ENCODE measurements at regions not wholly inside any gene's neighbourhood (a gene's known extent, or its start where the extent isn't known, plus 50 kb on each side); places are given as distances from the start of the nearest gene placed in this dataset.
"Not testable (repeated sequence)": the region's sequence is repeated elsewhere in the genome, so short reads cannot be mapped to it uniquely, and the experiment has no call there.

GRCh38 chr6:16901306-16901705 lies 140.0 kb upstream of the ATXN1 start:
- intact Hi-C loops (cut with micrococcal nuclease), result no loop called here
- Mint-ChIP-seq H3K36me3 (ENCODE audit: low read depth) (no peaks in the 10 kb centered on the region), H3K9me3 (no peaks in the 10 kb centered on the region), H3K4me3 (no peak overlapping the region), H3K27ac (no peak overlapping the region), H3K4me1 (ENCODE audit: low read depth) (no peaks in the 10 kb centered on the region), H3K27me3 (ENCODE audit: insufficient read depth) (peaks cover 12% of the 10 kb centered on the region)
- no peak for DNase-seq (ENCODE audit: low spot score)

DNA sequence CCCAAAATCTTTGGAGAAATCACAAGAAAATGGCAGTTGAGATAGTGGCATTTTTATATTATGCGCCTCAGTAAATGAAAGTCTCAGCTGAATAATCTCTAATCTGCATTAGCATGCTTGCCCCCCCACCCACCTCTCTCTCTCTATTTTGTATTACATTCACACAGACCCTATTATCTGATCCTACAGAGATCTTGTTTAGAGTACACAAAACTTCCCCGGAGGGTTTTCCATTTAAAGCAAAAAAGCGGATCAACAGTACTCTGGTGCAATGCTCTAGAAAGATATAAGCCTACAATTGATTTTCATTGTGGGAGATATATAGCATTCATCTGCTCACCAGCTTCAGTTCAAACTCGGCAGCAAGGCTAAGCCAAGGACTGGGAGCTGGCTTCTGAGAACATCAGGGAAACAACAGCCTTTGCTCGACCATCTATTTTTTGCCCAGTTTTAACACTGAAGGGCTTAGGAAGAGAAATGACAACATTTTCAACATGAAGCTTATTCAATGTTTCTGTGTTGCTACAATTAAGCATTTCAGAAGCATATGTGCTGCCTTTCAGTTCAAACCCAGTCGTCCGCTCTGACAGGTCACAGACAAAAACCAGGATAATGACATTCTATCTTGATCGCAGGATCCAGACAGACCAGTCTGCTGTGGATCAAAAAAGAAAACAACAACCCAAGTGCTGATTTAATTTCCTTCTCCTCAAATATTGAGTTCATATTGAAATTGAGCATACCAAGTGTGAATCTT lies 137.6 kb upstream of the ATXN1 start:
- Mint-ChIP-seq H3K4me1 (ENCODE audit: low read depth) (no peaks in the 10 kb centered on the region), H3K9me3 (no peaks in the 10 kb centered on the region), H3K27me3 (ENCODE audit: insufficient read depth) (peaks cover 17% of the 10 kb centered on the region), H3K4me3 (no peak overlapping the region), H3K27ac (no peak overlapping the region), H3K36me3 (ENCODE audit: low read depth) (no peaks in the 10 kb centered on the region)
- intact Hi-C loops (cut with micrococcal nuclease), result no loop called here
- no peak for DNase-seq (ENCODE audit: low spot score)

GRCh38 chr6:16897669-16898068 lies 136.4 kb upstream of the ATXN1 start:
- Mint-ChIP-seq H3K27ac (no peak overlapping the region), H3K4me1 (ENCODE audit: low read depth) (no peaks in the 10 kb centered on the region), H3K4me3 (no peak overlapping the region), H3K9me3 (no peaks in the 10 kb centered on the region), H3K27me3 (ENCODE audit: insufficient read depth) (peaks cover 20% of the 10 kb centered on the region), H3K36me3 (ENCODE audit: low read depth) (no peaks in the 10 kb centered on the region)
- intact Hi-C loops (cut with micrococcal nuclease), result no loop called here
- DNase-seq (ENCODE audit: low spot score), result no peak

GRCh38 chr6:16894301-16894700 lies 133.0 kb upstream of the ATXN1 start:
- peaks cover 20% of the 10 kb centered on the region for H3K27me3 Mint-ChIP-seq (ENCODE audit: insufficient read depth)
- no peaks in the 10 kb centered on the region for H3K36me3 Mint-ChIP-seq (ENCODE audit: low read depth)
- H3K4me1 Mint-ChIP-seq (ENCODE audit: low read depth), result no peaks in the 10 kb centered on the region
- no peak overlapping the region for H3K27ac Mint-ChIP-seq
- intact Hi-C loops (cut with micrococcal nuclease), result no loop called here
- DNase-seq (ENCODE audit: low spot score), result no peak
- H3K4me3 Mint-ChIP-seq, result no peak overlapping the region
- no peaks in the 10 kb centered on the region for H3K9me3 Mint-ChIP-seq

- H3K9me3 Mint-ChIP-seq; intact Hi-C loops (cut with micrococcal nuclease); H3K4me3 Mint-ChIP-seq; H3K4me1 Mint-ChIP-seq (ENCODE audit: low read depth); H3K27ac Mint-ChIP-seq; DNase-seq (ENCODE audit: low spot score); H3K36me3 Mint-ChIP-seq (ENCODE audit: low read depth): not testable (repeated sequence)
- H3K27me3 Mint-ChIP-seq (ENCODE audit: insufficient read depth), result peaks cover 15% of the 10 kb centered on the region
These were observed 129.8 kb upstream of the ATXN1 start for GRCh38 chr6:16891110-16891509.

DNA sequence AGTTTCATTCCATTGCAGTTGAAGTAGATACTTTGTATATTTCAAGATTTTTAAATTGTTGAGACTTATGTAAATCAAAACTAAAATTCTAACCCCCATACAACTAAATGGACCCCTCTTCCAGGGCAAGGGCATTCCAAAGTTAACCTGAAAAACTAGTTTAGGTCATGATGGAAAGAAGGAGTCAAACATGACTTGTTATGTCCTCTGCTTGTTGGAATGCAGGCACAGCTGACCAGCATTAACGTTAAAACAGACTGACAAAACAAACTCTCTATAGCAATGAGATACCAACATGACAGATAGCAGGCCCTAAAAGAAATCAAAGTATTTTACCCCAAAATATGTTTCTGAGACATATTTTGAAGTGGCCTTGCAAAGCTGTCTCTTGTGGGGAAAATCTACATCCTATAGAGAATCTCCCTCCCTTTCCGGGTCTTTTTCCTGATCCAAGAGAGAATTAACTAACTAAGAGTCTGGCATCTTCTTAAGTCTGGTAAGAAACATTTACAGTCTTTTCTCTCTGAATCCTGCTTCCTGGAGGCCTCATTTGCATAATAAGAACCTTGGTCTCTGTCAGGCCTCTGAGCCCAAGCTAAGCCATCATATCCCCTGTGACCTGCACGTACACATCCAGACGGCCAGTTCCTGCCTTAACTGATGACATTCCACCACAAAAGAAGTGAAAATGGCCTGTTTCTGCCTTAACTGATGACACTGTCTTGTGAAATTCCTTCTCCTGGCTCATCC lies 124.3 kb upstream of the ATXN1 start:
- peaks cover 20% of the 10 kb centered on the region for H3K27me3 Mint-ChIP-seq (ENCODE audit: insufficient read depth)
- H3K4me1 Mint-ChIP-seq (ENCODE audit: low read depth), result no peaks in the 10 kb centered on the region
- no peaks in the 10 kb centered on the region for H3K36me3 Mint-ChIP-seq (ENCODE audit: low read depth)
- intact Hi-C loops (cut with micrococcal nuclease), result no loop called here
- no peak overlapping the region for H3K27ac Mint-ChIP-seq
- H3K4me3 Mint-ChIP-seq, result no peak overlapping the region
- no peaks in the 10 kb centered on the region for H3K9me3 Mint-ChIP-seq
- DNase-seq (ENCODE audit: low spot score), result no peak

DNA sequence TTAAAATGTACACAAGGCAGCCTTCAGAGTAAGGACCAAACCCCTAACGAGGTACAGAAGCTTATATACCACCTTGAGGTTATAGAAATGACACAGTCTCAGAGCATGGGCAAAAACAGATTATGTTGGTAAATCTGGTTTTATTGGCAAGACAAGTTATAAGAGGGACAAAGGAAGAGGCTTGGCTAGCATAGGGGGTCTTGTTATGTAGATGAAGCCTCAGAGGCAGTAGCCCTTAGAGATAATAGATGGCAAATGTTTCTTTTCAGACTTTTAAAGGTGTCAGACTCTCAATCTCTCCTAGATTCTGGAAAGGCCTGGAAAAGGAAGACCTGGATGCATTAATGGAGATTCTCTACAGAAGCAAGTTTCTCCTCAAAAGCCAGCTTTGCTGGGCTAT lies 123.3 kb upstream of the ATXN1 start:
- Mint-ChIP-seq H3K36me3 (ENCODE audit: low read depth) (no peaks in the 10 kb centered on the region), H3K27me3 (ENCODE audit: insufficient read depth) (peaks cover 20% of the 10 kb centered on the region), H3K4me1 (ENCODE audit: low read depth) (no peaks in the 10 kb centered on the region), H3K27ac (no peak overlapping the region), H3K4me3 (no peak overlapping the region), H3K9me3 (no peaks in the 10 kb centered on the region)
- intact Hi-C loops (cut with micrococcal nuclease), result no loop called here
- no peak for DNase-seq (ENCODE audit: low spot score)

GRCh38 chr6:16883414-16883813 lies 122.2 kb upstream of the ATXN1 start:
- Mint-ChIP-seq H3K4me3 (no peak overlapping the region), H3K27me3 (ENCODE audit: insufficient read depth) (peaks cover 20% of the 10 kb centered on the region), H3K27ac (no peak overlapping the region), H3K36me3 (ENCODE audit: low read depth) (no peaks in the 10 kb centered on the region), H3K9me3 (no peaks in the 10 kb centered on the region), H3K4me1 (ENCODE audit: low read depth) (no peaks in the 10 kb centered on the region)
- intact Hi-C loops (cut with micrococcal nuclease), result no loop called here
- DNase-seq (ENCODE audit: low spot score), result no peak

GRCh38 chr6:16882230-16882629 lies 121.0 kb upstream of the ATXN1 start:
- DNase-seq (ENCODE audit: low spot score), result no peak
- H3K9me3 Mint-ChIP-seq, result peaks cover 5% of the 10 kb centered on the region
- H3K27me3 Mint-ChIP-seq (ENCODE audit: insufficient read depth), result peaks cover 20% of the 10 kb centered on the region
- intact Hi-C loops (cut with micrococcal nuclease), result no loop called here
- H3K4me3 Mint-ChIP-seq, result no peak overlapping the region
- no peaks in the 10 kb centered on the region for H3K4me1 Mint-ChIP-seq (ENCODE audit: low read depth)
- H3K36me3 Mint-ChIP-seq (ENCODE audit: low read depth), result no peaks in the 10 kb centered on the region
- H3K27ac Mint-ChIP-seq, result no peak overlapping the region

GRCh38 chr6:16876852-16877251 lies 115.6 kb upstream of the ATXN1 start:
- intact Hi-C loops (cut with micrococcal nuclease); DNase-seq (ENCODE audit: low spot score); H3K4me3 Mint-ChIP-seq; H3K27ac Mint-ChIP-seq; H3K36me3 Mint-ChIP-seq (ENCODE audit: low read depth); H3K4me1 Mint-ChIP-seq (ENCODE audit: low read depth): not testable (repeated sequence)
- H3K9me3 Mint-ChIP-seq, result peaks cover 12% of the 10 kb centered on the region
- peaks cover 17% of the 10 kb centered on the region for H3K27me3 Mint-ChIP-seq (ENCODE audit: insufficient read depth)

- Mint-ChIP-seq H3K4me3 (no peak overlapping the region), H3K9me3 (peaks cover 12% of the 10 kb centered on the region), H3K27ac (no peak overlapping the region), H3K4me1 (ENCODE audit: low read depth) (no peaks in the 10 kb centered on the region), H3K36me3 (ENCODE audit: low read depth) (no peaks in the 10 kb centered on the region), H3K27me3 (ENCODE audit: insufficient read depth) (peaks cover 16% of the 10 kb centered on the region)
- DNase-seq (ENCODE audit: low spot score), result no peak
- intact Hi-C loops (cut with micrococcal nuclease), result no loop called here
These were observed 114.9 kb upstream of the ATXN1 start for GRCh38 chr6:16876201-16876600.

DNA sequence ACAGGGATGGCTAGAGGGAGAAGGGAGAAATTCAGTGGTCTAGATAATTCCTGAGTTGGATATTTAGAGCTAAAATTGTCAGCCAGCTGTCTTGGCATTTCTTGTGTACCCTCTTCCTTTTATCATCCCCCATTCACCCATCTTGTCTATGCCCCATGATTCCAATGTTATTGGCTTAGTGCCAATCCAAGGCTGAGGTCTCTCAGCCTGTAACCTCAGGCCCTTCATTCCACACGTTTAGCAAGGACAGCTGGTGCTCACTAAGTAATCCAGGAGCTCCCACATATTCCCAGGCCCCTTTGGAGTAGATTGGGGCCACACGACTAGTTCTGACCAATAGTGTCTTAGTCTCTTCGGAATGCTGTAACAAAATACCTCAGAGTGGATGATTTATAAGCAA lies 112.4 kb upstream of the ATXN1 start:
- H3K4me1 Mint-ChIP-seq (ENCODE audit: low read depth), result no peaks in the 10 kb centered on the region
- H3K9me3 Mint-ChIP-seq, result peaks cover 12% of the 10 kb centered on the region
- peaks cover 12% of the 10 kb centered on the region for H3K27me3 Mint-ChIP-seq (ENCODE audit: insufficient read depth)
- intact Hi-C loops (cut with micrococcal nuclease), result no loop called here
- no peak overlapping the region for H3K4me3 Mint-ChIP-seq
- no peaks in the 10 kb centered on the region for H3K36me3 Mint-ChIP-seq (ENCODE audit: low read depth)
- no peak overlapping the region for H3K27ac Mint-ChIP-seq
- no peak for DNase-seq (ENCODE audit: low spot score)

DNA sequence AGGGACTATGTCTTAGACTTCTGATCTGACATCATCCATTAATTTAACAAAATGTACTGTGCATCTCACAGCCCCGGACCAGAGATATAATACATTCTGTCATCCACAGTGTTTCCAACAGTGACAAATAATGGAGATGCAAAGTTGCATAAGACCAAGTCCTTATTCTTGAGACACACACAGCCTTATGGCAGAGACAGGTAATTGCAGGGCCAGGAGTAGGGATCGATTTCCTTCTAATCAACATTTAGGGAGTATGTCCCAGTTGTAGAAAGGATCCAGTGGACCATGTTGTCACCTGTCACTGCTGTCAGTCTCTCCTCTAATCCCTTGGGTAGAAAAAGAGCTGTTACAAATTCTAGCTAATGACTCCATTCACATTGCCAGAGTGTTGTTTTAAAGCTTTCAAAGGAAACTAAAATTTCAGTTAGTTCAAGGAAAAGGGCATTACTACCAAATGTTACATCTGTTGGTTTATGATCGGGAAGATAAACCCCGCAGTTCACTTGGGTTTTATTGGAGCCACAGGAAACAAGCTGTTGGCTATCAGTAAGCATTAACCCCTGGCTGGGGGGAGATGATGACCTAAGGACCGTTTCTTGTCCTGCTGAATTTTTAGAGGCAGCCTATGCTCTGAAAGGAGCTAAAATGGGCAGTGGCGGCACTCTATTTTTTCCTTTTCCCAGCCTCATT lies 111.4 kb upstream of the ATXN1 start:
- no peak for DNase-seq (ENCODE audit: low spot score)
- Mint-ChIP-seq H3K4me1 (ENCODE audit: low read depth) (no peaks in the 10 kb centered on the region), H3K9me3 (peaks cover 12% of the 10 kb centered on the region), H3K27ac (no peak overlapping the region), H3K4me3 (no peak overlapping the region), H3K36me3 (ENCODE audit: low read depth) (no peaks in the 10 kb centered on the region), H3K27me3 (ENCODE audit: insufficient read depth) (peaks cover 20% of the 10 kb centered on the region)
- intact Hi-C loops (cut with micrococcal nuclease), result no loop called here
